H1 (cell line): ENCODE measurements at regions not wholly inside any gene's neighbourhood (a gene's known extent, or its start where the extent isn't known, plus 50 kb on each side); places are given as distances from the start of the nearest gene placed in this dataset.

ENCODE experiments used
- CTCF ChIA-PET: fragments of 300-600 bp; sonication (Branson Sonifier 250); formaldehyde crosslinking; loops from one replicate; lab custom pipeline; 2021; ENCODE audit not compliant: partially characterized antibody; lab: Charles Lee
- POLR2A ChIA-PET: fragments of 300-600 bp; sonication (Branson Sonifier 250); formaldehyde crosslinking; loops from one replicate; lab custom pipeline; 2021; ENCODE audit warnings: inconsistent platforms; ENCODE audit not compliant: partially characterized antibody; lab: Charles Lee
- DNase-seq, 2 experiments: peaks; one replicate each; pipeline versions ENCODE4 v3.0.0 to v3.0.0-alpha.2; 2010 to 2022; ENCODE audit warnings: low spot score in 2 of 2, low read depth in 1 of 2, mixed read lengths in 1 of 2
- FAIRE-seq: peaks from 2 replicates; lab custom pipeline; 2011; peaks lifted over from hg19 to GRCh38; lab: Jason Lieb, UNC
- H2AFZ ChIP-seq: 2 replicates; pipeline ENCODE4 v1.8.1; 2012; ENCODE audit warnings: low read length, inconsistent platforms
- H2AK5ac ChIP-seq: 2 replicates; pipeline ENCODE4 v1.6.1; 2013; ENCODE audit warnings: low read depth, low read length
- H2BK120ac ChIP-seq: replicated peaks from 2 replicates; pipeline ENCODE3; 2013; ENCODE audit warnings: low read depth, low read length, inconsistent platforms
- H2BK12ac ChIP-seq: 2 replicates; pipeline ENCODE4 v1.6.1; 2013; ENCODE audit warnings: low read depth, low read length
- H2BK15ac ChIP-seq: 2 replicates; pipeline ENCODE4 v1.6.1; 2013; ENCODE audit warnings: low read length
- H2BK20ac ChIP-seq: 2 replicates; pipeline ENCODE4 v1.6.1; 2013; ENCODE audit warnings: low read length
- H2BK5ac ChIP-seq: 2 replicates; pipeline ENCODE4 v1.6.1; 2013; ENCODE audit warnings: low read depth, low read length
- H3K14ac ChIP-seq: 2 replicates; pipeline ENCODE4 v1.6.1; 2013; ENCODE audit warnings: inconsistent platforms; ENCODE audit not compliant: insufficient read length
- H3K18ac ChIP-seq: 2 replicates; pipeline ENCODE4 v1.6.1; 2013; ENCODE audit warnings: low read length; ENCODE audit errors: extremely low read depth
- H3K23ac ChIP-seq: 2 replicates; pipeline ENCODE4 v1.6.1; 2013; ENCODE audit warnings: inconsistent platforms; ENCODE audit not compliant: insufficient read length
- H3K23me2 ChIP-seq: 2 replicates; pipeline ENCODE4 v1.6.1; 2013; ENCODE audit warnings: low read depth, low read length
- H3K27ac ChIP-seq: 2 replicates; pipeline ENCODE4 v1.6.1; 2011; ENCODE audit warnings: low read depth, low read length, inconsistent platforms
- H3K27me3 ChIP-seq, 4 experiments: replicated peaks in 1 of 4; 1 replicate in 1 of 4; 2 replicates in 3 of 4; pipeline versions ENCODE4 v1.6.1 to v1.8.1; 2011 to 2013; ENCODE audit warnings: low read length in 3 of 4, mild to moderate bottlenecking in 3 of 4, inconsistent platforms in 2 of 4, mixed read lengths in 2 of 4, moderate library complexity in 1 of 4; ENCODE audit not compliant: control insufficient read depth in 3 of 4, insufficient read depth in 3 of 4; ENCODE audit errors: extremely low read depth in 1 of 4
- H3K36me3 ChIP-seq, 4 experiments: 2 replicates each; pipeline versions ENCODE4 v1.6.1 to v1.8.1; 2011 to 2013; ENCODE audit warnings: mild to moderate bottlenecking in 4 of 4, low read length in 3 of 4, moderate library complexity in 2 of 4, control low read depth in 1 of 4, inconsistent platforms in 1 of 4; ENCODE audit not compliant: insufficient read depth in 4 of 4, control insufficient read depth in 2 of 4
- H3K4ac ChIP-seq: replicated peaks from 2 replicates; pipeline ENCODE3; 2013; ENCODE audit warnings: low read length, low read depth, mixed read lengths, inconsistent platforms; ENCODE audit not compliant: insufficient read length
- H3K4me1 ChIP-seq, 4 experiments: replicated peaks in 1 of 4; 1 replicate in 1 of 4; 2 replicates in 3 of 4; pipeline versions ENCODE4 v1.6.1 to v1.8.1; 2011 to 2013; ENCODE audit warnings: low read length in 3 of 4, inconsistent platforms in 2 of 4, mixed read lengths in 1 of 4; ENCODE audit not compliant: insufficient read depth in 4 of 4, control insufficient read depth in 3 of 4
- H3K4me2 ChIP-seq, 2 experiments: 2 replicates each; pipeline versions ENCODE4 v1.6.1 to v1.8.1; 2011 to 2013; ENCODE audit warnings: low read depth in 2 of 2, low read length in 2 of 2, control low read depth in 1 of 2, inconsistent platforms in 1 of 2, mild to moderate bottlenecking in 1 of 2; ENCODE audit not compliant: insufficient read depth in 1 of 2
- H3K4me3 ChIP-seq, 4 experiments: fragments of 200-600, 300-600 bp in 1 of 4; sonication (generic), shearing (Covaris generic), sonication (Bioruptor Twin) in 1 of 4; 2 replicates each; pipeline versions ENCODE4 v1.5.1 to v1.8.1; 2011 to 2016; ENCODE audit warnings: low read length in 4 of 4, low read depth in 3 of 4, control low read depth in 2 of 4, inconsistent platforms in 2 of 4, mild to moderate bottlenecking in 2 of 4, mixed read lengths in 1 of 4, moderate library complexity in 1 of 4; ENCODE audit not compliant: insufficient read depth in 2 of 4; ENCODE audit errors: extremely low read depth in 1 of 4
- H3K56ac ChIP-seq: replicated peaks from 2 replicates; pipeline ENCODE3; 2013; ENCODE audit warnings: low read depth, mild to moderate bottlenecking, mixed read lengths, low read length, inconsistent platforms; ENCODE audit not compliant: insufficient read length
- H3K79me1 ChIP-seq: 2 replicates; pipeline ENCODE4 v1.6.1; 2013; ENCODE audit warnings: low read depth, low read length, control low read depth
- H3K79me2 ChIP-seq, 2 experiments: 2 replicates each; pipeline versions ENCODE4 v1.6.1 to v1.8.1; 2012 to 2013; ENCODE audit warnings: low read length in 2 of 2, mild to moderate bottlenecking in 2 of 2, inconsistent platforms in 1 of 2; ENCODE audit not compliant: insufficient read depth in 2 of 2, control insufficient read depth in 1 of 2
- H3K9ac ChIP-seq, 4 experiments: replicated peaks in 1 of 4; 1 replicate in 1 of 4; 2 replicates in 3 of 4; pipeline versions ENCODE4 v1.6.1 to v1.8.1; 2011 to 2013; ENCODE audit warnings: low read depth in 3 of 4, low read length in 3 of 4, control low read depth in 2 of 4, mild to moderate bottlenecking in 2 of 4, moderate library complexity in 2 of 4, inconsistent platforms in 1 of 4; ENCODE audit errors: extremely low read depth in 1 of 4
- H3K9me3 ChIP-seq, 2 experiments: 2 replicates each; pipeline versions ENCODE4 v1.6.1 to v1.8.1; 2012 to 2013; ENCODE audit warnings: mild to moderate bottlenecking in 2 of 2, moderate library complexity in 2 of 2, control low read depth in 1 of 2, inconsistent platforms in 1 of 2, low read depth in 1 of 2, low read length in 1 of 2, mixed read lengths in 1 of 2; ENCODE audit not compliant: insufficient read depth in 2 of 2
- H4K20me1 ChIP-seq, 2 experiments: replicated peaks in 1 of 2; 2 replicates each; pipeline versions ENCODE3 to v1.8.1; 2011 to 2013; ENCODE audit warnings: inconsistent platforms in 2 of 2, low read length in 2 of 2, mild to moderate bottlenecking in 1 of 2; ENCODE audit not compliant: insufficient read depth in 2 of 2, control insufficient read depth in 1 of 2
- H4K5ac ChIP-seq: 2 replicates; pipeline ENCODE4 v1.6.1; 2013; ENCODE audit warnings: low read length, low read depth, mixed read lengths, inconsistent platforms; ENCODE audit not compliant: insufficient read length
- H4K8ac ChIP-seq: 2 replicates; pipeline ENCODE4 v1.8.0; 2013; ENCODE audit warnings: mild to moderate bottlenecking, moderate library complexity, low read length, inconsistent platforms; ENCODE audit not compliant: insufficient read depth; ENCODE audit errors: extremely low read depth
- H4K91ac ChIP-seq: replicated peaks from 2 replicates; pipeline ENCODE3; 2013; ENCODE audit warnings: low read length, mixed read lengths, inconsistent platforms; ENCODE audit not compliant: insufficient read length
- ATF2 ChIP-seq: IDR thresholded peaks from 2 replicates; pipeline ENCODE4 v1.6.1; 2012; ENCODE audit warnings: low read length, inconsistent platforms
- BACH1 ChIP-seq: IDR thresholded peaks from 2 replicates; pipeline ENCODE4 v1.6.1; 2012; ENCODE audit warnings: low read length, improper control_type of control experiment
- E2F6 ChIP-seq: IDR thresholded peaks from 2 replicates; pipeline ENCODE4 v1.6.1; 2012; ENCODE audit warnings: inconsistent platforms
- EZH2 ChIP-seq: fragments of 200-600 bp; sonication (generic); IDR thresholded peaks from 2 replicates; pipeline ENCODE4 v1.7.1; 2012; ENCODE audit warnings: low read depth, mild to moderate bottlenecking, moderate library complexity, low read length, inconsistent platforms; ENCODE audit not compliant: severe bottlenecking
- GTF2F1 ChIP-seq: IDR thresholded peaks from 2 replicates; pipeline ENCODE4 v1.6.1; 2012; ENCODE audit warnings: low read depth, low read length, improper control_type of control experiment, borderline replicate concordance
- KDM1A ChIP-seq: fragments of 200-600, 300-600 bp; sonication (generic); IDR thresholded peaks from 2 replicates; pipeline ENCODE4 v1.7.1; 2016; ENCODE audit warnings: mild to moderate bottlenecking, low read length, borderline replicate concordance
- NANOG ChIP-seq: IDR thresholded peaks from 2 replicates; pipeline ENCODE4 v1.6.1; 2011; ENCODE audit warnings: low read length, low read depth, mild to moderate bottlenecking, inconsistent platforms; ENCODE audit not compliant: insufficient read depth, poor library complexity, severe bottlenecking
- TAF1 ChIP-seq: IDR thresholded peaks from 2 replicates; pipeline ENCODE4 v1.6.1; 2011; ENCODE audit warnings: mild to moderate bottlenecking, low read depth, low read length
- TAF7 ChIP-seq: optimal IDR thresholded peaks from 2 replicates; pipeline ENCODE3; 2011; ENCODE audit warnings: low read depth, mild to moderate bottlenecking, inconsistent platforms, low read length, moderate library complexity, borderline replicate concordance
- WGBS, 2 experiments: shearing (Covaris generic) in 1 of 2; methylation state at CpG; one replicate each; pipeline versions ENCODE4 v1.1.6 to v1.1.7; 2013 to 2015; ENCODE audit warnings: low lambda C conversion rate in 2 of 2, mixed read lengths in 2 of 2, inconsistent platforms in 1 of 2, low coverage in 1 of 2, missing lambda C conversion rate in 1 of 2; ENCODE audit not compliant: insufficient replicate concordance in 2 of 2, insufficient coverage in 1 of 2, insufficient read length in 1 of 2; ENCODE audit errors: extremely low coverage in 1 of 2, missing lambda C conversion rate in 1 of 2; 5-methylcytosine and 5-hydroxymethylcytosine counted together

GRCh38 chr7:36784991-36785940 is 61.0 kb upstream of the AOAH start:
- Histone ChIP-seq H3K9ac (no peak overlapping the region), H3K4ac (no peak overlapping the region), H4K8ac (no peak overlapping the region; the same call in 1 of the 2 replicates), H2BK120ac (no peak overlapping the region), H3K4me3 (no peak overlapping the region), H3K4me2 (no peak overlapping the region), H2BK5ac (no peak overlapping the region), H3K4me1 (no peaks in the 10 kb centered on the region), H3K79me2 (no peaks in the 10 kb centered on the region), H2BK12ac (no peak overlapping the region), H3K23ac (no peak overlapping the region), H2AFZ (no peak overlapping the region; the same call in 1 of the 2 replicates), H3K9me3 (no peaks in the 10 kb centered on the region), H4K20me1 (peaks cover 0 to 2% of the 10 kb centered on the region in 2 experiments), H4K5ac (no peak overlapping the region), H3K14ac (no peak overlapping the region), H3K36me3 (no peaks in the 10 kb centered on the region), H2BK15ac (peak overlapping the region; percentile 31; the same call in 1 of the 2 replicates), H2AK5ac (no peak overlapping the region), H3K23me2 (no peaks in the 10 kb centered on the region), H2BK20ac (no peak overlapping the region), H3K56ac (no peak overlapping the region), H3K27ac (no peak overlapping the region), H3K27me3 (no peaks in the 10 kb centered on the region), H3K18ac (no peak overlapping the region), H3K79me1 (no peaks in the 10 kb centered on the region), H4K91ac (no peak overlapping the region)
- DNase-seq (no peak), FAIRE-seq (no peak)
- POLR2A ChIA-PET = interaction anchor here (0.6 to 1.0 kb wide), 2 partner anchors 46 to 234 kb away, joined by 3 read pairs; no protein-coding TSS in a partner anchor
- WGBS, 2 experiments = 87% methylated on average over 13 of the region's 13 CpGs; no CpG with 5 or more reads in 1 of the 2 experiments
- CTCF ChIA-PET = interaction anchor here (0.9 to 1.4 kb wide), 4 partner anchors 10 to 314 kb away, joined by 3 to 7 read pairs (median 4); no protein-coding TSS in a partner anchor
- TF ChIP-seq E2F6 (no peak), TAF1 (no peak), KDM1A (no peak), GTF2F1 (no peak), ATF2 (no peak), EZH2 (no peak), BACH1 (no peak), TAF7 (no peak), NANOG (no peak)
